ENCODE measurements at regions not wholly inside any gene's neighbourhood (a gene's known extent, or its start where the extent isn't known, plus 50 kb on each side); places are given as distances from the start of the nearest gene placed in this dataset.

DNA sequence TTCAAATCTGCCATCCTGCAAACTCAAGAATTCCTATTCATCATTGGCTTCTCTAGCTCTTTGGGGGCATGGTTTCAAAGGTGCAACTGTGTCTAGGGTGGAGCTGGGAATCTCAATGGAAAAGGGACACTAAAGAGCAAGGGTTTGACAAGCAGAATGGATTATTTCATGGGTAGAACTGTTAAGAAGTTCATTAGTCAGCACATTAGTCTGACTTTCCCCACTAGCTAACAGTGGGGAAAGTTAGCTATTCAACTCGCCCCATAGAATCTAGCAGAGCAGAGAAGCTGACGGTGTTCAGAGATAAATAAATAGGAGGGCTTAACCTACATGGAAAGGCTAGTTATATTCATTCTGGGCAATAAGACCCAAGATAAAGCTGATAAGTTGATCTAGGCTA, 153.9 kb downstream of the EMP1 start:
- Mint-ChIP-seq H3K4me1 (ENCODE audit: unreplicated experiment) (peaks cover 6% of the 10 kb centered on the region), H3K4me3 (ENCODE audit: unreplicated experiment) (no peak overlapping the region), H3K27ac (ENCODE audit: unreplicated experiment) (no peak overlapping the region), H3K9me3 (ENCODE audit: unreplicated experiment) (no peaks in the 10 kb centered on the region), H3K27me3 (ENCODE audit: unreplicated experiment) (peaks cover 10% of the 10 kb centered on the region), H3K36me3 (ENCODE audit: unreplicated experiment) (no peaks in the 10 kb centered on the region)
- TF ChIP-seq, protein P1, sequence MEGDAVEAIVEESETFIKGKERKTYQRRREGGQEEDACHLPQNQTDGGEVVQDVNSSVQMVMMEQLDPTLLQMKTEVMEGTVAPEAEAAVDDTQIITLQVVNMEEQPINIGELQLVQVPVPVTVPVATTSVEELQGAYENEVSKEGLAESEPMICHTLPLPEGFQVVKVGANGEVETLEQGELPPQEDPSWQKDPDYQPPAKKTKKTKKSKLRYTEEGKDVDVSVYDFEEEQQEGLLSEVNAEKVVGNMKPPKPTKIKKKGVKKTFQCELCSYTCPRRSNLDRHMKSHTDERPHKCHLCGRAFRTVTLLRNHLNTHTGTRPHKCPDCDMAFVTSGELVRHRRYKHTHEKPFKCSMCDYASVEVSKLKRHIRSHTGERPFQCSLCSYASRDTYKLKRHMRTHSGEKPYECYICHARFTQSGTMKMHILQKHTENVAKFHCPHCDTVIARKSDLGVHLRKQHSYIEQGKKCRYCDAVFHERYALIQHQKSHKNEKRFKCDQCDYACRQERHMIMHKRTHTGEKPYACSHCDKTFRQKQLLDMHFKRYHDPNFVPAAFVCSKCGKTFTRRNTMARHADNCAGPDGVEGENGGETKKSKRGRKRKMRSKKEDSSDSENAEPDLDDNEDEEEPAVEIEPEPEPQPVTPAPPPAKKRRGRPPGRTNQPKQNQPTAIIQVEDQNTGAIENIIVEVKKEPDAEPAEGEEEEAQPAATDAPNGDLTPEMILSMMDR (IDR thresholded peaks at IDR 0.05), result no peak
- DNase-seq (ENCODE audit: extremely low spot score, unreplicated experiment), result no peak

DNA sequence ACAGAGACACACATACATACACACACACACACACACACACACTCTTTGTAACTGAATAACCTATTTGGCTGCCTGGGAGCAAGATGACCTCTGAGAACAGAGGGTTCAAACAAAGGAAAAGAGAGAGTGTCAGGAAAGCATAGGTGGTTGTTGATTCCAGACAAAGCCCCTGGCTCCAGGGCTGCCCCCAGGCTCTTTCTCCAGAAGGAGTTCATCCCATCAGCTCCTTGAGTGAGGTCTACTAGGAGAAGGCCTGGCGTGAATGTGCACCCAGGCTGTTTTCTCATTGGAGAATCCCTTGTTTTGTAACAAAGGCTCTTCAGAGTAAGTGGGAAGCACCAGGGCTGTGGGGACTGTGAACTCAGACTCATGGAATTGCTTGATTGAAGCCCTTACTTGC, 151.9 kb downstream of the EMP1 start:
- no peaks in the 10 kb centered on the region for H3K36me3 Mint-ChIP-seq (ENCODE audit: unreplicated experiment)
- TF ChIP-seq, protein P1 (IDR thresholded peaks at IDR 0.05), result no peak
- H3K4me1 Mint-ChIP-seq (ENCODE audit: unreplicated experiment), result peaks cover 6% of the 10 kb centered on the region
- no peak overlapping the region for H3K4me3 Mint-ChIP-seq (ENCODE audit: unreplicated experiment)
- no peaks in the 10 kb centered on the region for H3K9me3 Mint-ChIP-seq (ENCODE audit: unreplicated experiment)
- H3K27ac Mint-ChIP-seq (ENCODE audit: unreplicated experiment), result no peak overlapping the region
- no peak for DNase-seq (ENCODE audit: extremely low spot score, unreplicated experiment)
- peaks cover 12% of the 10 kb centered on the region for H3K27me3 Mint-ChIP-seq (ENCODE audit: unreplicated experiment)

- no peak overlapping the region for H3K27ac Mint-ChIP-seq (ENCODE audit: unreplicated experiment)
- TF ChIP-seq, protein P1 (IDR thresholded peaks at IDR 0.05), result no peak
- H3K9me3 Mint-ChIP-seq (ENCODE audit: unreplicated experiment), result no peaks in the 10 kb centered on the region
- no peaks in the 10 kb centered on the region for H3K36me3 Mint-ChIP-seq (ENCODE audit: unreplicated experiment)
- peaks cover 6% of the 10 kb centered on the region for H3K4me1 Mint-ChIP-seq (ENCODE audit: unreplicated experiment)
- no peak overlapping the region for H3K4me3 Mint-ChIP-seq (ENCODE audit: unreplicated experiment)
- H3K27me3 Mint-ChIP-seq (ENCODE audit: unreplicated experiment), result peaks cover 10% of the 10 kb centered on the region
- DNase-seq (ENCODE audit: extremely low spot score, unreplicated experiment), result no peak
These were observed 150.9 kb downstream of the EMP1 start for GRCh38 chr12:13347241-13348043.

DNA sequence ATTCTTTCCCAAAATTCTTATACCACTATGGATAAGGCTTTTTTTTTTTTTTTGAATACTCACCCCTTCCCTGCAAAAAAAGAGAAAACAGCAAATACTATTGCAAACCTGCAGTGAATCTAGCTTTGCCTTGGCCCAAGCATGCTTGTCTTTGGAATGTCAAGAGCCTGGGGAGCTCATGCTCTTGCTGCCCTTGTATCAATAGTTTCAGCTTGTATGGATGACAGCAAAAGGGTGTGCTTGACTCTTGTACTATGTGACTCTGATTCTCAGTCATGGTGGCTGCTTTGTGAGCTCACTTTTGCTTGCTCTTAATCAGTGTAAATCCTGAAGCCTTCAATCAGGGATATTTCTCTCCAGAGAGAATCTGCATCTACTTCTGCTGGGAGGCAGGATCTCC, 149.2 kb downstream of the EMP1 start:
- Mint-ChIP-seq H3K4me3 (ENCODE audit: unreplicated experiment) (no peak overlapping the region), H3K9me3 (ENCODE audit: unreplicated experiment) (no peaks in the 10 kb centered on the region), H3K36me3 (ENCODE audit: unreplicated experiment) (no peaks in the 10 kb centered on the region), H3K27me3 (ENCODE audit: unreplicated experiment) (peaks cover 5% of the 10 kb centered on the region), H3K27ac (ENCODE audit: unreplicated experiment) (no peak overlapping the region), H3K4me1 (ENCODE audit: unreplicated experiment) (peaks cover 6% of the 10 kb centered on the region)
- TF ChIP-seq, protein P1 (IDR thresholded peaks at IDR 0.05), result no peak
- DNase-seq (ENCODE audit: extremely low spot score, unreplicated experiment), result no peak

GRCh38 chr12:13343375-13343774, 146.8 kb downstream of the EMP1 start:
- no peak for DNase-seq (ENCODE audit: extremely low spot score, unreplicated experiment)
- no peak overlapping the region for H3K27ac Mint-ChIP-seq (ENCODE audit: unreplicated experiment)
- no peak overlapping the region for H3K4me3 Mint-ChIP-seq (ENCODE audit: unreplicated experiment)
- H3K9me3 Mint-ChIP-seq (ENCODE audit: unreplicated experiment), result no peaks in the 10 kb centered on the region
- H3K27me3 Mint-ChIP-seq (ENCODE audit: unreplicated experiment), result peaks cover 5% of the 10 kb centered on the region
- H3K4me1 Mint-ChIP-seq (ENCODE audit: unreplicated experiment), result peaks cover 21% of the 10 kb centered on the region
- TF ChIP-seq, protein P1 (IDR thresholded peaks at IDR 0.05), result no peak
- no peaks in the 10 kb centered on the region for H3K36me3 Mint-ChIP-seq (ENCODE audit: unreplicated experiment)

Measured in osteocyte (in vitro differentiated cells).